Left lung (tissue), 4 donors: ENCODE measurements at regions not wholly inside any gene's neighbourhood (a gene's known extent, or its start where the extent isn't known, plus 50 kb on each side); places are given as distances from the start of the nearest gene placed in this dataset.
"Not testable (repeated sequence)": the region's sequence is repeated elsewhere in the genome, so short reads cannot be mapped to it uniquely, and the experiment has no call there.

Experiments used
- ATAC-seq: fragments of 200-7000 bp; cut with Tn5 transposase; one replicate; pipeline ENCODE4 v1.9.1; 2020; ENCODE audit warnings: moderate library complexity
- DNase-seq, 4 donors: peaks; one replicate each; pipeline ENCODE4 v3.0.0-alpha.2; 2013 to 2020
- H3K27ac ChIP-seq, 2 donors: fragments of 200-600 bp; sonication (generic) in 1 of 2; one replicate each; pipeline versions ENCODE4 v1.5.0 to v1.8.0; 2020 to 2021
- H3K27me3 ChIP-seq, 2 donors: fragments of 200-600 bp; sonication (generic) in 1 of 2; one replicate each; pipeline versions ENCODE4 v1.5.0 to v1.8.0; 2020 to 2021
- H3K36me3 ChIP-seq, 2 donors: fragments of 200-600 bp; sonication (generic) in 1 of 2; one replicate each; pipeline versions ENCODE4 v1.5.0 to v1.8.0; 2020 to 2021
- H3K4me1 ChIP-seq, 2 donors: fragments of 200-600 bp; one replicate each; pipeline ENCODE4 v1.8.0; 2021
- H3K4me3 ChIP-seq, 2 donors: fragments of 200-600 bp; sonication (generic) in 1 of 2; one replicate each; pipeline versions ENCODE4 v1.5.0 to v1.8.0; 2020 to 2021; ENCODE audit warnings: mild to moderate bottlenecking in 1 of 2
- H3K9me3 ChIP-seq, 2 donors: fragments of 200-600 bp; sonication (generic) in 1 of 2; one replicate each; pipeline versions ENCODE4 v1.5.0 to v1.8.0; 2020 to 2021
- CTCF ChIP-seq, 2 donors: fragments of 200-600 bp; sonication (generic) in 1 of 2; IDR thresholded peaks; one replicate each; pipeline versions ENCODE4 v1.5.0 to v1.8.0; 2021; ENCODE audit warnings: antibody characterized with exemption in 2 of 2
- intact Hi-C, 2 donors: fragments of 100-400 bp; cut with DNase I; formaldehyde crosslinking; loops; one replicate each; pipeline versions ENCODE4 v1.11.2 to v1.14.2; 2022
- donor health status: DM: no; HTN: yes; CAD: no.
- donor health status: DM: no; HTN: no; CAD: no.

GRCh38 chr10:105734479-105734878 is 1093.4 kb downstream of the SORCS3 start:
- Histone ChIP-seq H3K27ac (no peak overlapping the region), H3K9me3 (peaks cover 0 to 15% of the 10 kb centered on the region in 2 donors), H3K4me3 (no peak overlapping the region), H3K36me3 (no peaks in the 10 kb centered on the region), H3K27me3 (no peaks in the 10 kb centered on the region), H3K4me1 (no peaks in the 10 kb centered on the region)
- DNase-seq = no peak
- intact Hi-C loops = no loop called here
- no peak for TF ChIP-seq CTCF (IDR thresholded peaks at IDR 0.05)
- no peak for ATAC-seq

GRCh38 chr10:105733924-105734323 is 1092.8 kb downstream of the SORCS3 start:
- DNase-seq = no peak

GRCh38 chr10:105729428-105729827 is 1088.3 kb downstream of the SORCS3 start:
- peak; percentile 68 for ATAC-seq
- H3K36me3 ChIP-seq = no peaks in the 10 kb centered on the region
- intact Hi-C loops = no loop called here
- no peaks in the 10 kb centered on the region for H3K27me3 ChIP-seq
- no peak overlapping the region for H3K27ac ChIP-seq
- no peaks in the 10 kb centered on the region for H3K4me1 ChIP-seq
- TF ChIP-seq CTCF (IDR thresholded peaks at IDR 0.05) = no peak
- H3K4me3 ChIP-seq = no peak overlapping the region
- DNase-seq = no peak
- peaks cover 0 to 5% of the 10 kb centered on the region in 2 donors for H3K9me3 ChIP-seq

More at GRCh38 chr10:105733924-105734323, 1092.8 kb downstream of the SORCS3 start:
- H3K4me3 ChIP-seq = no peak overlapping the region
- intact Hi-C loops = no loop called here
- no peaks in the 10 kb centered on the region for H3K36me3 ChIP-seq
- no peak overlapping the region for H3K27ac ChIP-seq
- H3K27me3 ChIP-seq = no peaks in the 10 kb centered on the region
- TF ChIP-seq CTCF (IDR thresholded peaks at IDR 0.05) = no peak
- H3K9me3 ChIP-seq = peaks cover 0 to 15% of the 10 kb centered on the region in 2 donors
- ATAC-seq = peak; percentile 40
- no peaks in the 10 kb centered on the region for H3K4me1 ChIP-seq

GRCh38 chr10:105727586-105727985 is 1086.5 kb downstream of the SORCS3 start:
- H3K27ac ChIP-seq, H3K4me3 ChIP-seq, DNase-seq, H3K9me3 ChIP-seq, intact Hi-C loops, H3K36me3 ChIP-seq, ATAC-seq, H3K4me1 ChIP-seq, H3K27me3 ChIP-seq: not testable (repeated sequence)

GRCh38 chr10:105727131-105727530 is 1086.0 kb downstream of the SORCS3 start:
- Histone ChIP-seq H3K27ac (no peak overlapping the region), H3K27me3 (no peaks in the 10 kb centered on the region), H3K36me3 (no peaks in the 10 kb centered on the region), H3K4me1 (no peaks in the 10 kb centered on the region), H3K9me3 (no peaks in the 10 kb centered on the region), H3K4me3 (no peak overlapping the region)
- no peak for ATAC-seq
- no peak for DNase-seq
- intact Hi-C loops = no loop called here
- no peak for TF ChIP-seq CTCF (IDR thresholded peaks at IDR 0.05)

- Histone ChIP-seq H3K27me3 (no peaks in the 10 kb centered on the region), H3K4me1 (no peaks in the 10 kb centered on the region), H3K27ac (no peak overlapping the region), H3K4me3 (no peak overlapping the region), H3K9me3 (no peaks in the 10 kb centered on the region), H3K36me3 (no peaks in the 10 kb centered on the region)
- DNase-seq = no peak
- no peak for ATAC-seq
- intact Hi-C loops = no loop called here
- TF ChIP-seq CTCF (IDR thresholded peaks at IDR 0.05) = no peak
Observed at GRCh38 chr10:105726149-105726548, 1085.1 kb downstream of the SORCS3 start.
